GM12878 (cell line): ENCODE measurements at regions not wholly inside any gene's neighbourhood (a gene's known extent, or its start where the extent isn't known, plus 50 kb on each side); places are given as distances from the start of the nearest gene placed in this dataset.

ENCODE experiments used
- ATAC-seq: fragments of 200-7000 bp; cut with Tn5 transposase; 3 replicates; pipeline ENCODE4 v1.9.1; 2020; ENCODE audit warnings: mild to moderate bottlenecking, moderate library complexity
- BruUV-seq: library from RNA; stranded (reverse); fragments of 400-500 nt; replicated peaks from 2 replicates; lab custom pipeline; 2021; lab: Mats Ljungman, UMichigan
- CTCF ChIA-PET: fragments of 300-600 bp; sonication (Branson Sonifier 250); formaldehyde crosslinking; extraction: SDS; loops from one replicate; lab custom pipeline; 2021; ENCODE audit warnings: inconsistent platforms; lab: Yijun Ruan, JAX
- POLR2A ChIA-PET: fragments of 350-600 bp; formaldehyde crosslinking; extraction: SDS; loops from one replicate; lab custom pipeline; 2021; ENCODE audit warnings: inconsistent platforms; lab: Charles Lee
- RAD21 ChIA-PET: fragments of 300-600 bp; sonication (Branson Sonifier 250); formaldehyde crosslinking; loops from one replicate; lab custom pipeline; 2023; ENCODE audit warnings: antibody characterized with exemption; ENCODE audit not compliant: unreplicated experiment; lab: Charles Lee
- SMC1A ChIA-PET: fragments of 300-600 bp; sonication (Branson Sonifier 250); formaldehyde crosslinking; loops from one replicate; lab custom pipeline; 2023; ENCODE audit not compliant: unreplicated experiment, uncharacterized antibody; lab: Charles Lee
- DNase-seq: peaks from one replicate; pipeline ENCODE4 v3.0.0-alpha.2; 2011; ENCODE audit warnings: low read depth, low spot score
- FAIRE-seq: peaks from 3 replicates; lab custom pipeline; 2011; peaks lifted over from hg19 to GRCh38; lab: Jason Lieb, UNC
- H2AFZ ChIP-seq: 2 replicates; pipeline ENCODE4 v1.6.0; 2011; ENCODE audit warnings: low read depth, low read length, control low read depth; ENCODE audit not compliant: control insufficient read depth
- H3K27ac ChIP-seq: 2 replicates; pipeline ENCODE4 v1.5.1; 2011; ENCODE audit warnings: control low read depth; ENCODE audit not compliant: control insufficient read depth, insufficient read depth
- H3K27me3 ChIP-seq, 2 experiments: replicated peaks in 1 of 2; 2 replicates each; pipeline versions ENCODE4 v1.6.0 to v1.6.1; 2011; ENCODE audit warnings: low read length in 1 of 2; ENCODE audit not compliant: control insufficient read depth in 2 of 2, insufficient read depth in 2 of 2
- H3K36me3 ChIP-seq, 2 experiments: 2 replicates each; pipeline ENCODE4 v1.5.1; 2011; ENCODE audit warnings: low read length in 1 of 2; ENCODE audit not compliant: control insufficient read depth in 2 of 2, insufficient read depth in 2 of 2
- H3K4me1 ChIP-seq: 2 replicates; pipeline ENCODE4 v1.6.1; 2011; ENCODE audit warnings: mild to moderate bottlenecking, low read length, moderate library complexity, mixed read lengths; ENCODE audit not compliant: control insufficient read depth, insufficient read depth
- H3K4me2 ChIP-seq: 2 replicates; pipeline ENCODE4 v1.6.0; 2011; ENCODE audit warnings: control low read depth; ENCODE audit not compliant: control insufficient read depth, insufficient read depth
- H3K4me3 ChIP-seq: fragments of 200-600 bp; sonication (generic); 2 replicates; pipeline ENCODE4 v1.5.1; 2016
- H3K79me2 ChIP-seq: 2 replicates; pipeline ENCODE4 v1.6.0; 2011; ENCODE audit warnings: low read length; ENCODE audit not compliant: control insufficient read depth, insufficient read depth
- H3K9ac ChIP-seq: 2 replicates; pipeline ENCODE4 v1.8.0; 2011; ENCODE audit warnings: low read length, control low read depth, mixed read lengths; ENCODE audit not compliant: control insufficient read depth, insufficient read depth
- H3K9me3 ChIP-seq: replicated peaks from 3 replicates; pipeline ENCODE4 v1.5.1; 2011; ENCODE audit warnings: mild to moderate bottlenecking, low read length; ENCODE audit not compliant: control insufficient read depth, insufficient read depth
- H4K20me1 ChIP-seq: 2 replicates; pipeline ENCODE4 v1.6.0; 2011; ENCODE audit not compliant: control insufficient read depth, insufficient read depth
- CBX3 ChIP-seq: fragments of 200-600 bp; sonication (generic); IDR thresholded peaks from 2 replicates; pipeline ENCODE4 v1.6.1; 2016; ENCODE audit warnings: low read depth, borderline replicate concordance
- CBX5 ChIP-seq: sonication (generic); IDR thresholded peaks from 2 replicates; pipeline ENCODE4 v1.6.1; 2016; ENCODE audit warnings: low read depth, moderate library complexity, mild to moderate bottlenecking, inconsistent platforms
- E4F1 ChIP-seq: fragments of 450-650 bp; IDR thresholded peaks from 2 replicates; pipeline ENCODE4 v1.6.1; 2018; ENCODE audit warnings: borderline replicate concordance, mild to moderate bottlenecking; ENCODE audit not compliant: partially characterized antibody
- FOXM1 ChIP-seq: IDR thresholded peaks from 2 replicates; pipeline ENCODE4 v1.6.1; 2012; ENCODE audit warnings: low read depth, mild to moderate bottlenecking, inconsistent platforms, low read length, moderate library complexity
- JUNB ChIP-seq: IDR thresholded peaks from 2 replicates; pipeline ENCODE4 v1.6.1; 2016; ENCODE audit warnings: antibody characterized with exemption, mild to moderate bottlenecking
- JUND ChIP-seq: IDR thresholded peaks from 2 replicates; pipeline ENCODE4 v1.6.1; 2012; ENCODE audit warnings: low read depth, mild to moderate bottlenecking, low read length, improper control_type of control experiment, moderate library complexity
- LARP7 ChIP-seq: fragments of 450-650 bp; IDR thresholded peaks from 2 replicates; pipeline ENCODE4 v1.6.1; 2017; ENCODE audit warnings: mild to moderate bottlenecking
- MAX ChIP-seq: IDR thresholded peaks from 2 replicates; pipeline ENCODE4 v1.6.1; 2012; ENCODE audit warnings: low read depth, low read length, improper control_type of control experiment
- NFYA ChIP-seq: IDR thresholded peaks from 2 replicates; pipeline ENCODE4 v1.6.1; 2011; ENCODE audit warnings: low read depth, mild to moderate bottlenecking, low read length, improper control_type of control experiment, borderline replicate concordance
- REST ChIP-seq: IDR thresholded peaks from 2 replicates; pipeline ENCODE4 v1.6.1; 2012; ENCODE audit warnings: mild to moderate bottlenecking, low read depth, low read length
- RFX5 ChIP-seq: IDR thresholded peaks from 2 replicates; pipeline ENCODE4 v1.6.1; 2011; ENCODE audit warnings: low read depth, low read length, improper control_type of control experiment
- SKIL ChIP-seq: fragments of 450-650 bp; IDR thresholded peaks from 2 replicates; pipeline ENCODE4 v1.6.1; 2017; ENCODE audit warnings: mild to moderate bottlenecking, low read depth, inconsistent platforms; ENCODE audit not compliant: poor library complexity, severe bottlenecking
- SMAD5 ChIP-seq: IDR thresholded peaks from 2 replicates; pipeline ENCODE4 v1.6.1; 2016; ENCODE audit warnings: antibody characterized with exemption, low read depth
- SREBF2 ChIP-seq: IDR thresholded peaks from 2 replicates; pipeline ENCODE4 v1.6.1; 2012; ENCODE audit warnings: mild to moderate bottlenecking, low read length
- YBX1 ChIP-seq: fragments of 450-650 bp; IDR thresholded peaks from 2 replicates; pipeline ENCODE4 v1.6.1; 2016; ENCODE audit warnings: antibody characterized with exemption
- ZNF622 ChIP-seq: fragments of 450-650 bp; IDR thresholded peaks from 2 replicates; pipeline ENCODE4 v1.6.1; 2017; ENCODE audit warnings: mild to moderate bottlenecking, inconsistent platforms
- WGBS: methylation state at CpG from one replicate; pipeline ENCODE4 v1.1.6; 2016; ENCODE audit warnings: low lambda C conversion rate; ENCODE audit not compliant: insufficient replicate concordance, insufficient coverage; ENCODE audit errors: missing lambda C conversion rate; 5-methylcytosine and 5-hydroxymethylcytosine counted together
- in situ Hi-C: fragments of 300-500 bp; cut with MboI; formaldehyde crosslinking; loops from 9 replicates; pipeline ENCODE4 v1.14.3; 2018; ENCODE audit warnings: mixed read lengths
- intact Hi-C: fragments of 100-400 bp; cut with micrococcal nuclease; formaldehyde crosslinking; loops from one replicate; pipeline ENCODE4 v1.14.2; 2022; ENCODE audit not compliant: unreplicated experiment

- ChIA-PET RAD21 (no interaction called here), POLR2A (no interaction called here), SMC1A (no interaction called here), CTCF (interaction anchor here (1.0 kb wide), 1 partner anchor 15 kb away, joined by 4 read pairs; no protein-coding TSS in a partner anchor)
- no TSS peak for BruUV-seq
- no peak for DNase-seq
- Histone ChIP-seq H3K4me1 (no peaks in the 10 kb centered on the region), H3K27ac (no peak overlapping the region), H3K9ac (no peak overlapping the region), H3K79me2 (no peaks in the 10 kb centered on the region), H3K4me3 (no peak overlapping the region), H2AFZ (no peak overlapping the region), H4K20me1 (no peaks in the 10 kb centered on the region), H3K27me3 (no peaks in the 10 kb centered on the region; a peak in 1 of 4 replicates), H3K9me3 (no peaks in the 10 kb centered on the region), H3K36me3 (no peaks in the 10 kb centered on the region), H3K4me2 (no peak overlapping the region)
- FAIRE-seq, result no peak
- intact Hi-C loops, result no loop called here
- in situ Hi-C loops, result no loop called here
- ATAC-seq, result no peak
- 56% methylated on average over 3 of the region's 3 CpGs for WGBS
- TF ChIP-seq NFYA (no peak), JUNB (no peak), FOXM1 (no peak), YBX1 (no peak), SMAD5 (no peak), JUND (no peak), SREBF2 (no peak), CBX3 (no peak), LARP7 (no peak), SKIL (no peak), REST (no peak), MAX (no peak), RFX5 (no peak), ZNF622 (no peak), E4F1 (no peak), CBX5 (no peak)
These were observed 168.6 kb downstream of the PRELID2 start for GRCh38 chr5:145666591-145666990.
